Hepatic stellate cell (primary cell): ENCODE measurements at regions not wholly inside any gene's neighbourhood (a gene's known extent, or its start where the extent isn't known, plus 50 kb on each side); places are given as distances from the start of the nearest gene placed in this dataset.

ENCODE experiments used
- DNase-seq: peaks from one replicate; pipeline ENCODE4 v3.0.0; 2011; ENCODE audit warnings: low spot score

DNA sequence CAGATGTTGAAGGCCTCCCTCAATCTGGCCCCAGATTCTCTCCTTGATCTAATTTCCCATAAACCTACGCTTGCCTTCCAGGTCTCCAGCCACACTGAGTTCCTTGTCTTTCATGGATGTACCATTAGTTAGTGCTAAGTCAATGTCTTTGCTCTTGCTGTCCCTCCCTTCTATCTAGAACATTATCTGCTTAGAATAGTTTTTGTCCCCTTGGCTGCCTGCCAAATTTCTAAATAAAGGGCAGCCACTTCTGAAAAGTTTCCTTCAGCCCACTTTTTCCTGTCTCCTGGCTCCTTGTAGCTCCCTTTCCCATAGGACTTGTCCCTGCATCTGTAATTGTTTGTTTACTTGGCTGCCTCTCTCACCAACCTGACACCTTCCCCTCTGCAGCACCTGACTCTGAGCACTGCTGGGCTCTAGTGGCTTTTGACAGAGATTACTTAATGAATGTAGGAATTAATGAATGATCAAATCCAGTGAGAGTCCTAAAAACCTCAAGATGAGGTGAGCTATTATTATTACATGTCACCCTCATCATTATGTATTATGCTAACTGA, 58.3 kb downstream of the CXCL12 start:
- DNase-seq: no peak

DNA sequence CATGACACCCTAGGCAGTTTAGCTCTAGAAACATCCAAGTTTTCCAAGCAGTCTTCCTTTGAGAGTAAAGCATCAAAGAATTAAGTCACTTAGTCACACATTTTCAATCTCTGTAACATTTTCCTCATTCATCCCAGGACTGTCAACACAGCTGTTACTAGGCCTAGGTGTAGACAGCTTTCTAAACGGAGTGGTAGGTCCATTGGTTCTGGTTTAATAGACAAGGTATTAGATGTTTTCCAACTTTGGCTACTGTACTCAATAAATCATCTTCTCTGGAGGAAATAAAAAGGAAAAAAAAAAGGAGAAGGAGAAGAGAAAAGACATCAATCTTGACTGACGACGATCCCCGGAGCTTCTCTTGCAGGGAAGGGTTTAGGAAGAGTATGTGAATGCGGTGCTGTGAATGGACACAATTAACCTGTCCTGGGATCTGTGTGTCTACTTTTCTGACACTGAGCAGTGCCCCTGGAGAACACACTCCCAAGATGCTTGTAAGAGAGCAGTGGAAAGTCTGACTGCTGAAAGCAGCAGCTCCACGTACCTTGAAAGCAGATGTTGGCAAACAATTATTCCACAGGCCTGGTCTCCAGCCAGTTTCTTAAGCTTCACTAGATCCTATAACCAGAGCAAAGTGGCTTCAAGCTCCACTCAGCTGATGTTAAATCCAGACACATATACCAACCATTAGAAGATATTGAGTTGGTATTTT, 59.1 kb downstream of the CXCL12 start:
- DNase-seq: no peak

DNA sequence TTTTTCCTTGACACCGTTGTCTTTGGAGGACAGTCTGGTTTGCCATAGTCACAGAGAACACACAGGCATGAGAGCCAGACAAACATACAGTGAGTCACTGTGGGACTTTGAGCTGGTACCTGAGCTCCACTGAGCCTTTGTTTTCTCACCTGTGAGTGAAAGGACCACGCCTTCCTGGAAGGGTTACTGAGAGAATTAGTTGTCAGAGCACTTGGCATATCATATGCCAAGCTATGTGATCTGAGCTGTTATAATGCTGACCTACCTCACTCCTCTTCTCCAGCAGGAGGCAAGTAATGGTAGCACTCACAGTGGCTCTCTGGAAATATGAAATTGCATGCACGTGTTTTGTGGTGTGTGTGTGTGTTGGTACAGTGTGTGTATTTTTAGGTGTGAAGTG, 59.7 kb downstream of the CXCL12 start:
- DNase-seq: no peak

DNA sequence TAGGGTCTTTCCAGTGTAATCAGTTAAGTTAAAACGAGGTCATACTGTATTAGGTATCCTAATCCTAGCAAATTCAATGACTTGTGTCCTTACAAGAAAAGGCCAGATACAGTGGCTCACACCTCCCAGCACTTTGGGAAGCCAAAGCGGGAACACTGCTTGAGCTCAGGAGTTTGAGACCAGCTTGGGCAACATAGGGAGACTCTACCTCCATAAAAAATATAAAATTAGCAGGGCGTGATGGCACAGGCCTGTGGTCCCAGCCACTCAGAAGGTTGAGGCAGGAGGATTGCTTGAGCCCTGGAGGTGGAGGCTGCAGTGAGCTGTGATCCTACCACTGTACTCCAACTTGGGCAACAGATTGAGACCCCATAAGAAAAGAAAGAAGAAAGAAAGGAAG, 61.1 kb downstream of the CXCL12 start:
- no peak for DNase-seq

DNA sequence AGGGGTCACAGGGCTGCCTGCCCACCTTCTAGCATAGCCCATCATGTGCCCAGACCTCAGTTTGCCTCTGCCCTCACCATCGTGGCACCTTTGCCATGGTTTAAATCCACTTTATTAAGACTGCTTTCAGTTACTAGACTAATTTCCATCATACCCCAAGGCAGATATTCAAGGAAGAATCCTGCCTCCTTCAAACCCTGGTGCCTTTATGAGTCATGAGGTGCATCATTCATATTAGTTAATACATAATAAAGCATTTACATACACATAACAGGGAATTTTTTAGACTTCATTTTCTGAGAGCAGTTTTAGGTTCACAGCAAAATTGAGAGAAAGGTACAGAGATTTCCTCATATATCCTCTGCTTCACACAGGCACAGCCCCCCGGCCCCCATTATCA, 62.8 kb downstream of the CXCL12 start:
- no peak for DNase-seq

DNA sequence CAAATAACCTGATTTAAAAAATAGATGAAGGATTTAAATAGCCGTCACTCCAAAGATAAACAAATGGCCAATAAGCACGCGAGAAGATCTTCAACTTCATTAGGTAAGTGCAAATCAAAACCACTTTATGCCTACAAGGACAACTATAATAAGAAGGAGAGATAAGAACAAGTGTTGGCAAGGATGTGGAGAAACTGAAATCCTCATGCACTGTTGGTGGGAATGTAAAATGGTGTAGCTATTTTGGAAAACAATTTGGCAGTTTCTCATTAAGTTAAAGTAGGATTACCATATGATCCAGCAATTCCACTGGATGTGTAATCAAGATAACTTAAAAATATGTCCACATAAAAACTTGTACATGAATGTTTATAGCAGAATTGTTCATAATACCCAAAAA, 64.1 kb downstream of the CXCL12 start:
- no peak for DNase-seq

DNA sequence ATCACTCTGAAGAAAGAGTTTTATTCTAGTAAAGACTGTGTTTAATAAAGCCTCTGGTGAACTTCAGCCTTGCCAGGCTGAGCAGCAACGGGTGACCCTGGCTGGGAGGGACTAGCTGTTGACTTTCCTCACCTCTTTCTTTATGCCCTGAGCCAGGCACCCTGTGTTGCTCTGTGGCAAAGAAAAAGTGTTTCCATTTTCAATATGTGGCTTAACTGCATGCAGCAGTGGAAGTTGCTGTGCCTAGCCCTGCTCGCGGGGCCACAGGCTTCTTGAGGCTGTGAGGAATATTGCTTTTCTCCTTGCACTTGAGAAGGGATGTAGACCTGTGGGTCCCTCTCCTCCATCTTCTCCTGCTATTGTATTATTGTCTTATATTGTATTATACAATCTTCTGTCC, 67.0 kb downstream of the CXCL12 start:
- no peak for DNase-seq

DNA sequence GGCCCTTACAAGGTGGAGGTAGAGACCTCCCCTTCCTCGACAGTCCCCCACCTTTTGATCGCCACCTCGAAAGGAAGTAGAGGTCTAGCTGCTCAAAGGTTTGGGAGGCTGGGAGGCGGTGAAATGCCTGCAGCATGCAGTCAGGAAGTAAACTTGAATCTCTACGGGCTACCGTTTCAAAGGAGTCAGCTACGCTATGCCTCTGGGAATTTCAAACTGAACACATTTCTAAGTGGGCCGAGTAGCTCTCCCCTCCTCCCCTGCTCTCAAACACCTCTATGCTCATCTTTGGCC, 68.0 kb downstream of the CXCL12 start:
- no peak for DNase-seq

DNA sequence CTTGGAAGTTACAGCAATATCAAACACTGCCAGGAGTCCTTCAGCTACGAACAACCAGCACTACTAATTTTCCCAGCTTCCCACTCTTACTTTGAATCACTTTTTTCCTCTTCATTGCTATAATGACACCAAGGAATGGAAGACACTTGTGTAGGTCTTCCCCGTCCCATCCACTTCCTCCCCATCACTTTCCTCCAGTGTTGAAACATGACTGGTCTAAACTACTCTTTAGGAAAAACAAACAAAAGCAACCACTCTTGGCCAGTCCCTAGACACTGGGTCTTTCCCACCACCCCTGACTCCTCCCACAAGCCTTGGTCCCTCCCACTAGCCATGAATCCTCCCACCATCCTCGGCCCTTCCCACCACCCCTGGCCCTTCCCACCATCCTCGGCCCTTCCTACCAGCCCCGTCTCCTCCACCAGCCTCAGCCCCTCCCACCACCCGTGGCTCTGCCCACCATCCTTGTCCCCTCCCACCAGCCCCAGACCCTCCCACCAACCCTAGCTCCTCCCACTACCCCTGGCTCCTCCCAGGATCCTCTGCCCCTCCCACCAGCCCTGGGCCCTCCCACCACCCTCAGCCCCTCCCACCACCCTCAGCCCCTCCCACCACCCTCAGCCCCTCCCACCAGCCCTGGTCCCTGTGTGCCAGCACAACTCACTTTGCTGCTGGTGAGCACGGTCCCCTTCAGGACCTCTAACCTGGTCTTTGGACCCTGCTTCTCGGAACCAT, 68.5 kb downstream of the CXCL12 start:
- no peak for DNase-seq

DNA sequence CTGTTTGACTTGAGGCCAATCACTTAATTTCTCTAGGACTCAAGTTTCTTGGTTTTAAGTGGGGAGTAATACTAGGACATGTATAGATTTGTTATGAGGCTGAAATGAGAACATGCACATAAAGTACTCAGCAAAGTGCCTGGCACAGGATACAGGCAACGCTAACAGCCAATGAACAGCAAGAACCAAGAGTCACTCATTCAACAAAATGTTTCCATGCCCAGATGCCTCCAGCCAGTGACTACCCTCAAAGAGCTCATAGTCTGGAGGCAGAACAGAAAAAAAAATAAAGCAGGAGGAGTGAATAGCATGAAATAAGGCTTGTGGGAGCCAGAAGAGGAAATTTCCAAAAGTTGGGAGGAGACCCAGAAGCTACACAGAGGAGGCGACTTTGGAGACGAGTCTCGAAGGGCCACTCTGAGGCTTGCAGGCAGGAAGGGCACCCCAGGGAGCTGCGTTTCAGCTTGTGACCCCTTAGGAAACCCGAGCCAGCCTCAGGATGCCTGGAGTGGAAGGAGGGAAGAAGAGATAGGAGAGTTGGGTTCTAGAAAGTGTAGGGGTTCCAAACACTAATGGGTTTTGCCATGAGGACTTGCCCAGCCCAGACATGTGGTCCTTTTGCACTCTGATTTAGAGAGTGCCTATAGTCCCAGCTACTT, 70.0 kb downstream of the CXCL12 start:
- no peak for DNase-seq

DNA sequence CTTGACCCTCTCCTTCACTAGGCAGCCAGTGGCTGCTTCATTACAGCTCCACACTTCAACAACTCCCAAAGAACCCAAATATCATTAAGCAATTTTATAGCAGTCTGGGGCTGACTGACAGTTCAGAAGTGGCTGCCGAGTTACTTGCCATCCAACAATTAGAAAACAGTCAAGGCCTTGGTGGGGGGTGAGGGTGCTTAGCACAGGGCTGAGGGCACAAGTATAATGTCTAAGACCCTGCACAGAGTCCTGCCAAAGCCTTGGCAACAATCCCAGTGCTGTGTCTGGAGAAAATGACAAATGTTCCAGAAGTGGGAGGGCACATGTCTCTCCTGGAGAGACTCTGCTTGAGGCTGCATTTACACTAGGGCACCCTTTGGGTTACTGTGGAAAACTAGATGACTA, 71.1 kb downstream of the CXCL12 start:
- no peak for DNase-seq

DNA sequence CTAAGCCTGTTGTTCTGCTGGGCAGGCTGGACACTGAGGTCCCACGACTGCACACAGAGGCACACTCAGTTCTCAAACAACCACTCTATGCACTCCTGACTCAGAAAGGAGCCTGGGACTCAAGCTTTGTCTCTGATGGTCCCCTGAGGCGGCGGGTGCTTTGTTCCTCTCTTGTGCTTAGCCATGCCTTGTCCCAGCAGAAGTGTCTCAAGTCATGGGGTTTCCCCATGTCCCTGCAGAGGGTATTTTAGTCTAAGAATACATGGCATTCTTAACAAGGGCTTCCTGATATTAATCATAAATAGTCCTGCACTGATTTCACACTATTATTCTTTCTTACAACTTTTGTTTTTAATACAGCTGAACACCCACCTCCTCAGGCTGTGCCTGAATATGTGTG, 72.5 kb downstream of the CXCL12 start:
- DNase-seq: no peak

DNA sequence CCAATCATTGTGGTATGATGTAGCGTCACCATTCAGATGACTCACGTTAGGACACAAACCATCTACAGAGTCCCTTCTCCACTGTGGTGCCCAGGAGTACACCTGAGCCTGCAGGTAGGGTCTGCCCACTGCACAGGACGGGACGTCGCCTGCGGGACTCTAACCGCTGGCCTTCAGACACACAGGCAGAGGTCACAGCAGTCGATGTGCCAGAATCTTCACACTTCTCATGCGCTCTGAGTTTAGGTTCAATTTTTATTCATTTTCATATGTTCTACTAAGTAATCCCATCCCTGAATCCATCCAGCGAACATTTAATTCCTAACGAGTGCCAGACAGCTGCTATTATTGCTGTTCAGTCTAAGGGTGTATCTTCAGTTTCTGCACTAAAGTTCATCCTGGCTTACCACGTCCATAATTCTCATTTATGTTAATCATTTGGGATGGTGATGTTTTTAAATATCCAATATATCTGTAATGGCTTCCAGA, 73.3 kb downstream of the CXCL12 start:
- DNase-seq: no peak

DNA sequence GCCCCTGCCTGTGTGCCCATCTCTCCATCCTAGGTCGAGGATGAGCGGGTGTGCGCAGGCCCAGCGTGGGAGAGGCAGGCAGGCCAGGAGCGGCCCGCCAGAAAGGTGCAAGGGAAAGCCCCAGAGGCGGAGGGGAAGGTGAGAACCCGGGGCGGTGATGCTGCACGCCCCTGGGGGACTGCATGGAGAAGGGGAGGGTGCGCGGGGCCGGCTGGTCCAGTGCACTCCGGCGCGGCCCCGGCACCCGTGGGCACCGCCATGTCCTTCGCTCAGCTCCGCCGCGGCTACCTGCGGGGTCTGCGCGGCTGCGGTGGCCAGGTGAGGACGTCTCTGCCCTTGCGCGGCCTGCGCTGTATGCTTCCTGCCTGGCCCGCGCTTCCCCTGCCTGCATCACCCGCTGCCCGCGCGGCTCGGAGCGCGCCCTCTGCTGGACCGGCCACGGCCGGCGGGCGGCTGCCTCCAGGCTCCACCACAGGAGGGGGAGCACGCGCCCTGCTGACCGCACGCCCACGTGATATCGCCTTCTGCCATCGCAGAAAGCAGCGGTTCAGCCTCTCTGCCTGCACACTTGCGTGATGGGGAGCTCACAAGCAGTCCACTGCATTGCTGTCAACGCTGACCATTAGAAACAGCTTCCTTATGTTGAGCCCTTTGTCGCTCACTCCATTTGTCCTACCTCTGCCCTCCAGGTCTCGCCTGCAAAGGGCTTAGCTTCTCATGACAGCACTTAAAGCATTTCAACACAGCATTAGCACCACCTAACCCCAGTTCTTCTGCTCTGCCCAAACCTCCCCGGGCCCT, 73.9 kb downstream of the CXCL12 start:
- peak; percentile 74 for DNase-seq

DNA sequence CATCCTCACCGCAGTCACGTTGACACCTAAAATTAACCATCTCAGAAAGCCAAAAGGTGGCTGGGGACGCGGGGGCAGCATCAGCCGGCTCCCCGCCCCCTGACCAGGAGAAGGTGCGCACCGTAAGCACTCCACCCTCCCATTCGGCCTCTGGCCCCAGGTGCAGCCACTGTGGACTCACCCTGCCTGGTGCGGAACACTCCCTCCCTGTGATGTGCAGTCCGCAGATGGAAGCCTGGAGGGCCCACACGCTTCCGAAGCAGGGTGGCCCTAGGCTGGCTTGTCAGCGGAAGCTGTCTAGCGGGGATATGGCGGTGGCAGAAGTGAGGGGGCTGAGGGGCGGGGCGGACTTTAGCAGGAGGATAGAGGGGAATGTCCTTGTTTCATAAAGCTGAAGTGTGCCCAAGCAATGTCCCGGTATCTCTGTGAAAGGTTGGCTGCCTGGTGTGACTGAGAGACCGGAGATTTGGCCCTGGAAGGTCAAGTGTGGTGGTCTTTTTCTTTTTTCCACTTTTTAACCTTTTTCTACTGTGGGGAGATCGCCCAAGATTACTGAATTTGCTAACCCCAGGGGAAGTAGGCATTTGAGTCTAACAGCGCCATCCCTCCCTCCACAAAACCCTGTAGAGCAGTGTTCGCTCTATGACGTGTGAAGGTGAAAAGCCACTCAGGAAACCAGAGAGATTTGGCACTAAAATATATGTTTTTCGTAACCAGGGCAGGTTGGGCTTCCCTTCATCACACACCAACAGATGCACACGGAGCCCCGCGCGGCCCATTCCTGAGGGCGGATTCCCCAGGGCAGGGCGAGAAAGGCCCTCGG, 74.7 kb downstream of the CXCL12 start:
- DNase-seq: no peak

DNA sequence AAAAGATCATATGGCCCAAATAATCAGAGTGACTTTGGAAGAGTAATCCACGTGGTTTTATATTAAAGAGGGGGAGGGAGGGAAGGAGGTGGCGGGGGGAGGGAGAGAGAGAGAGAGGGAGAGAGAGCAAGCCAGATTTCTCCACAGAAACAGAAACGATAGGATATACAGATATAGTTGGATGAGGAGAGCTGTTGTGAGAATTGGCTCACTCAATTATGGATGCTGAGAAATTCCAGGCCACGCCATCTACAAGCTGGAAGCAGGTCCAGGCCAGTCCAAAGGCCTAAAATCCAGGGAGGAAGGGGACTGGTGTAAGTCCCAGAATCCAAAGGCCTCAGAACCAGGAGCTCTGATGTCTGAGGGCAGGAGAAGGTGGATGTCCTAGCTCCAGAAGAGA, 75.5 kb downstream of the CXCL12 start:
- no peak for DNase-seq

DNA sequence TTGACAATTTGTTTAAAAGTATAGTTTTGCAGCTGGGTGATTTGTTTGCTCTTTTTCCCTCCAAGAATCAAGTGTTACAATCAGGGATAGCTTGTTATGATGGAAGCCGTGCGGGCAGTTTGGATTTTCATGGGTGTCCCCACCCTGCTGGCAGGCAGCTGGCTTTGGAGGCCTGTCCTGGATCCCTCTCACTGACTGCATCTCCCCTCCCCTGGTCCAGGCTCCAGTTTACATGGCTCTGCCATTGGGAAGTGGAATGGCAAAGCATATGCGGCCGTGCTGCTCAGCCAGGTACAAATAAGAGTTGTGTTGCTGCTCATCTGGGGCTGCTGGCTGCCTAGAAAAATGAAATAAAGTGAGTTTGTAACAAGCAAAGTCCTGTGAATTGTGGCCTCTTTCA, 76.0 kb downstream of the CXCL12 start:
- no peak for DNase-seq

DNA sequence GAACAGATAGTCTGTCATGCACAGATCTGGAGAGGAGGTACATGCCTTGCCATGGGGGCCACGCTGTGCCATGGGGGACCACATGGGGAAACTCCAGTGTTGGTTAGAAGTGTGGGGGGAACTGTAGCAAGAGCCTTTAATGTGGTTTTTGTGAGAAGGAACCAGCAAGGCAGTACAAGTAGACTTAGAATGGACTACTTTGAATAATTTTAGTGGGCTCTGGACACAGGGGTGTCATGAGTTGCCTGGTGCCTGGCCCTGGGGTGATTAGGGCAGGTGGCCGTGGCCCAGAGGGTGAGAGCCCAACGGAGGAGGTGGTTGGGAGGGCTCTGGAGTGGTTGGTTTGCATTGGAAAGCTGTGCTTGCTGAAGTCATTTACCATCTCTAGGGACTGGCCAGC, 77.2 kb downstream of the CXCL12 start:
- no peak for DNase-seq

DNA sequence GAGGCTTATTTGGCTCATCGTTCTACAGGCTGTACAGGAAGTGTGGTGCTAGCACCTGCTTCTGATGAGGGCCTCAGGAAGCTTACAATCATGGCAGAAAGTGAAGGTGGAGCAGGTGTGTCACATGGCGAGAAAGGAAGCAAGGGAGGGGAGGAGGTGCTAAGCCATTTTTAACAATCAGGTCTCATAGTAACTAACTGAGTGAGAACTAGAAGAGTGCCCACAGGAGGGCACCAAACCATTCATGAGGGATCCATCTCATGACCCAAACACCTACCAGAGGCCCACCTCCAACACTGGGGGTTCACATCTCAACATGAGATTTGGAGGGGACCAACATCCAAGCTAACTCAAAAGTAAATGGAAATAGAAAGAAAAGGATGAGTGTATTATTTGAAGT, 78.1 kb downstream of the CXCL12 start:
- DNase-seq: no peak

DNA sequence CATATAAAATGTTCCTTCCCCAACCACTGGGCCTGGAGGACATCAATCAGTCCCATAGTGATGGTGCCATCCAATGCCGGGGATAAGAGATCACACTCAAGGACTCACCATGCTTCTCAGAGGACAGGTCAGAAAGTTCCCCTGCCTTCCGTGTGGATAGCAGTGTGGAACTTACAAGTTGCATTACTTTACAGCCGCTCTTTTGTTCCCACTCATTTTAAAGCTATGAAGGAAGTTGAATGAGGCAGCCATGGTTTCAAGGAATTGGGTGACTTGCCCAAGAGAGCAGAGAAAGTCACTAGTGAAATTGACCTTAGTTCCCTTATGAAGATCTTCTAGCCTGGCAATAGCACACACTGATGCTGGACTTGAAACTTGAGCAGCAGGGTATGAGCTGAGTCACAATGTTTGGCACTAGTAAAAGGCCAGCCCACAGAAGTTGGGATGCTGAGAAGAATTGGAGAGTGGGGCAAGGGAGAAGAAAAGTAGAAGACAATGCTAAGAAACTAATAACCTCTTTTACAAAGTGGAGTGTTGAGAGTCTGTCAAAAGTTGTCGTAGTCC, 78.7 kb downstream of the CXCL12 start:
- DNase-seq: peak; percentile 52

DNA sequence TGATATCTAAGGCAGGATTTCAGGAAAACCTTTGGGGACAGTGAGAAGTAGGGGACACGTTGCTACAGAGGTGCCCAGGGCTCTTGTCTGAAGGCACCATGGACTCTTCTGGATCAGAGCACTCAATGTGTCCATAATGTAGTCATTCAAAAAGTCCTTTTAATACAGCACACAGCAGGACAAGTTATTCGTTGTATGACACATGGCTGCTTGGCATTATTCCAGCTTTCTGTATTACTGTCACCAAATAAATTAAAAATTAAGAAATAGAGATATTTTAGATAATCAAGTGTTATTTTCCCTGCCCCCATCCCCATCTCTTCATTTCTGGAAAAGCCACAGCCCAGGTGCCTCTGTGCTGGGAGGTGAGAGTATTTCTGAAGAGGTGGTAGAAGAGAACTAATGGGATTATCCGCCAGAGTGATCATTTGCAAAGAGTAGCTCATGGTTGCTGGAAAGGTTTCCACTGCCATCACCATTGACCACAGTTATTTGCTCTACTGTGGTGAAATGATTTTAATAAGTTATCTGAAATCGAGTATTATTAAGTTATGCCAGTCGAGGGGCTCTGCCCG, 83.0 kb downstream of the CXCL12 start:
- DNase-seq: no peak
